ENCODE measurements at regions not wholly inside any gene's neighbourhood (a gene's known extent, or its start where the extent isn't known, plus 50 kb on each side); places are given as distances from the start of the nearest gene placed in this dataset.

DNA sequence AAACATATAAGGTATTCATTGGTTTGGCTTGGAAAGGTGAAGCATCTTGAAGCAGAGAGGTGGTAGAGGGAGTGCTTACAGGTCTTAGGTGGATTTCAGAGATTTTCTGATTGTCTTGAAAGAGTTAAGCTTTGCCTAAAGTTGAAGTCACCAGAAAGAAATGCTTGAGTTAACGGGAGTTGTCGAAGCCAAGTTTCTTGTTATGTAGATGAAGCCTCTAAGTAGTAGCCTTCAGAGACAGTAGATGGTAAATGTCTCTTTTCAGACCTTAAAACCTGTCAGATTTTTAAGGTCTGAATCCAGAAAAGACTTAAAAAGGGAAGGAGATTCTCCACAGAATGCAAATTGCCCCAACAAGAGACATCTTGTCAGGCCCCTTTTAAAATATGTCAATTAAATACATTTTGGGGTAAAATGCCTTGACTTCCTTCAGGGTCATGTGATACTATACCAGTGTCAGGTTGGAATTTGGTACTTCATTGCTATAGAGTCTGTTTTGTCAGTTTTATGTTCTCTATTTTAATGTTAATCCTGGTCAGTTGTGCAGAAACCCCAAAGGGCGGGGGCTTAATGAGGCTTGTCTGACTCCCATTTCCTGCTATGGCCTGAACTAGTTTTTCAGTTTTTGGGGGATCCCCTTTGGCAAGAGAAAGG lies 81.0 kb downstream of the PCDH18 start:
- TF ChIP-seq, protein P1, sequence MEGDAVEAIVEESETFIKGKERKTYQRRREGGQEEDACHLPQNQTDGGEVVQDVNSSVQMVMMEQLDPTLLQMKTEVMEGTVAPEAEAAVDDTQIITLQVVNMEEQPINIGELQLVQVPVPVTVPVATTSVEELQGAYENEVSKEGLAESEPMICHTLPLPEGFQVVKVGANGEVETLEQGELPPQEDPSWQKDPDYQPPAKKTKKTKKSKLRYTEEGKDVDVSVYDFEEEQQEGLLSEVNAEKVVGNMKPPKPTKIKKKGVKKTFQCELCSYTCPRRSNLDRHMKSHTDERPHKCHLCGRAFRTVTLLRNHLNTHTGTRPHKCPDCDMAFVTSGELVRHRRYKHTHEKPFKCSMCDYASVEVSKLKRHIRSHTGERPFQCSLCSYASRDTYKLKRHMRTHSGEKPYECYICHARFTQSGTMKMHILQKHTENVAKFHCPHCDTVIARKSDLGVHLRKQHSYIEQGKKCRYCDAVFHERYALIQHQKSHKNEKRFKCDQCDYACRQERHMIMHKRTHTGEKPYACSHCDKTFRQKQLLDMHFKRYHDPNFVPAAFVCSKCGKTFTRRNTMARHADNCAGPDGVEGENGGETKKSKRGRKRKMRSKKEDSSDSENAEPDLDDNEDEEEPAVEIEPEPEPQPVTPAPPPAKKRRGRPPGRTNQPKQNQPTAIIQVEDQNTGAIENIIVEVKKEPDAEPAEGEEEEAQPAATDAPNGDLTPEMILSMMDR (IDR thresholded peaks at IDR 0.05), result no peak
- TF ChIP-seq EZH2 (IDR thresholded peaks at IDR 0.05; ENCODE audit: borderline replicate concordance, insufficient read depth, low read depth, low read length, poor library complexity, severe bottlenecking), result no peak
